ENCODE measurements at regions not wholly inside any gene's neighbourhood (a gene's known extent, or its start where the extent isn't known, plus 50 kb on each side); places are given as distances from the start of the nearest gene placed in this dataset.
A peak's percentile ranks its signal among the peaks of the same experiment; 100 is the strongest.

GRCh38 chr11:79963856-79964645, 523.2 kb upstream of the TENM4 start:
- no peak for DNase-seq

DNA sequence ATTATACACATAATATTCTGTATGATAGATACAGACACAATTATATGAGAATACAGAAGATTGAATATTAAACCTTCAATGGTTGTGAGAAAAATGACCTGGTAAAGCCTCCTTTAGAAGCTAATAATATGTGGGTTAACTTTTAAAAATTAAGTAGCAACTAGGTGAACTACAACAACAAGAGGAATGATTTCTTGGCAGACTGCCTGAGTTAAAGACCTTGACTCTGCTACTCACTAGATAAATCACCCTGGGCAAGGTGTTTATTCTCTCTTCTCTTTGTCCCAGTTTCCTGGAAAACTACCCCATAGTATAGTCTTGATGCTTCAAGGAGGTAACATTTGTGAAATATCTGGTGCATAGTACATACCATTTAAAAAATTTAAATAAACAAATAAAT, 519.6 kb upstream of the TENM4 start:
- DNase-seq = no peak

GRCh38 chr11:79959318-79959717, 518.5 kb upstream of the TENM4 start:
- no peak for DNase-seq

- no peak for DNase-seq
Observed at GRCh38 chr11:79957702-79958101, 516.9 kb upstream of the TENM4 start.

GRCh38 chr11:79956061-79956460, 515.2 kb upstream of the TENM4 start:
- DNase-seq = no peak

GRCh38 chr11:79953629-79954028, 512.8 kb upstream of the TENM4 start:
- peak; percentile 37 for DNase-seq

DNA sequence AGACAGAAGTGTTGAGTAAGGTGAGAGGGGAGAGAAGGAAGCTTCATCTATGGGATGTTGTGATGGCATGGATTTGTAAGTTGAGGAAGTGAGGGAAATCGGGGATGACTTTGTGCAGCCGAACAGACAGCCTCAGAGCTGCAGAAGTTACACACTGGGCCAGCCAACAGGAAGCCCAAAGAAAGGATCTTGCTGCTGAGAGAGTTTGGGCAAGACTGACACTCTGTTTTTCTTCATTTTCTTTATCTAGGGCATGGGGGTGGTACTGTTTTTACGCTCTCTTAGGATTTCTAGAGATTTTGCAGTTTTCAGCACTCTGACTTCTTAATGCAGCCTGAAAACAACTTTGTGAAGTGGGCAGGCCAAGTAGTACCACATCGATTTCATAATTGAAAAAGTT, 509.9 kb upstream of the TENM4 start:
- DNase-seq = no peak

DNA sequence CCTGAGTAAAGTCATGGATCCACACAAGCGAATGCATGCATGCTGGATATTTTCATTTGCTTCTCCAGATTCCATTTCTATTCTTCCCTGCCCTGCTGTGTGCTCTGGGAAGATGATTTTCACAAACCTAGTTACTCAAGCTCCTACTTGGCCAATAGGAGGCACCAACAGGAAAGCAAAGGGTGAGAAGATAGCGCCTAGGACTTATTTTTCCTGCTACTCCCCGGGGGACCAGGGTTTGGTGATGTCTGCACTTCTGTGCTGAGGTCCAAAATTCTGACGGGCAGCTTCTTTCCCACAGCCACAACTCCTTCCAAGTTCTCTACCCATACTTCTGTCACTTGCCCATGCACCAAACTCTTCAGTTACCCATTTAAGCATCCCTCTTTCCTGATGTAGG, 509.3 kb upstream of the TENM4 start:
- no peak for DNase-seq

GRCh38 chr11:79949574-79949973, 508.7 kb upstream of the TENM4 start:
- no peak for DNase-seq

DNA sequence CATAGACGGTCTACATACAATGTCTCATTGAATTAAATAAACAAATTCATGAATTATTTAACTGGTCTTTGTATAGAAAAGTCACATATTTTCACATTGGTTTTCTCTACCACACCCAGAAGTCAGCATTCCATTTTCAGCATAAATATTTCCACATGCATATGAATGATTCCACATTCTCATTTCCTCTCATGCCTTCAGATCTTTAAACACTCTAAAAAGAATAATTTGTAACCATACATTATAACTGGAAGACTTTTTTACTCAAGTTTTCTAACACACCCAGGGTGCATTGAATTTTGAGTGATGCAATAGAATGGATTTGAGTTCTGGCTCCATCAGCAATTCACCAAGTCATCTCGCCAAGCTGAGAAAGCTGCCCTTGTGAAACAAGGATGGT, 501.8 kb upstream of the TENM4 start:
- DNase-seq = no peak

GRCh38 chr11:79942090-79942489, 501.3 kb upstream of the TENM4 start:
- DNase-seq = no peak

DNA sequence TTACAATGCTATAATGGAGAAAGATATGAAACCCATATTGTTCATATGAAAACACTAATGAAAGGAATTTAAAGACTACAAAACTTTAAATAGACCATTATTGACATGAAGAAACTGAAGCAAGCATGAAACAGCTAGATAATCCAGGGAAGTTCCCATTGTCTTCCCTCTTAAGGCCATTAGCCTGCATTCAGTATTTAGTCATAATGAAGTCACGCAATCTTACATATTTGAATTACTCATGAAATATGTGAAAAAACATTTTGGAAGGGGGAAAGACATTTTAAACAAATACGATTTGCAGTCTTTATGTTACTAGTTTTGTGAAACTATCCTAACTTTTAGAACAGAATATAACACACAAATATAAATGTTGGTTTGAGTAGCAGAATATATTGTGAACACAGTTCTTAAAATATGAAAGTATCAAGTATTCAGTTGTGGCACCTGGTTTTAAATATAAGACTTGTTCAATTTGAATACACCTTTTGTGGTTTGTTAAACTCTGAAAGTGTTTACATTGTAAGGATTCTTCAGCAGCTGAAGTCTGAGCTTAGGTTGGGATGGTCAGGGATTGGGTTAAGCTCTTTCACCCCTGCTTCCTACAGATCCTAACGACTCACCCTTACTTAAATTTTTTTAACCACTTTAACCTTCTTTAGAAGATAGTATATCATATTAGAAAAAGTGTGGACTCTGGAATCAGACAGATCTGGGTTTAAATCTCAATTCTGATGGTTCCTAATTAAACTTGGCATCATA, 500.3 kb upstream of the TENM4 start:
- no peak for DNase-seq

DNA sequence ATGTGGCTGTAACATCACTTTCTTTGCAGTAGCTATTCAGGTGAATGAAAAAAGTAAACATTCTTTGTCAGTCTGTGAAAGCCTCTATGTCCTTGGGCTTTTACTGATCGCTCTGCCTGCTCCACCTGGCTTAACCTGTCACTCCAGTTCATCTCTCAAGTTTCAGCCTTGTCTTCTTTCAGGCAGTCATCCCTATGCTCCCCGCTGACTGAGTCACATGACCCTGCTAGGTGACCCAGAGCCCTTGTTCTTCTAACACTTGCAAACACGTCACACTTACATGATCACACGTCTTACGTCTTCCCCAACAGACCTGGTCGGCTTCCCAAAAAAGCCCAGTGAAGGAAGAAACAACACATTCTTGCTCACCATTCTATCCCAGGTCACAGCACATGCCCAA, 499.3 kb upstream of the TENM4 start:
- peak; percentile 92 for DNase-seq

GRCh38 chr11:79939111-79939510, 498.3 kb upstream of the TENM4 start:
- no peak for DNase-seq

- no peak for DNase-seq
Observed at GRCh38 chr11:79937676-79938334, 497.0 kb upstream of the TENM4 start.

GRCh38 chr11:79932612-79933011, 491.8 kb upstream of the TENM4 start:
- peak; percentile 84 for DNase-seq

GRCh38 chr11:79931692-79932091, 490.9 kb upstream of the TENM4 start:
- peak; percentile 22 for DNase-seq

DNA sequence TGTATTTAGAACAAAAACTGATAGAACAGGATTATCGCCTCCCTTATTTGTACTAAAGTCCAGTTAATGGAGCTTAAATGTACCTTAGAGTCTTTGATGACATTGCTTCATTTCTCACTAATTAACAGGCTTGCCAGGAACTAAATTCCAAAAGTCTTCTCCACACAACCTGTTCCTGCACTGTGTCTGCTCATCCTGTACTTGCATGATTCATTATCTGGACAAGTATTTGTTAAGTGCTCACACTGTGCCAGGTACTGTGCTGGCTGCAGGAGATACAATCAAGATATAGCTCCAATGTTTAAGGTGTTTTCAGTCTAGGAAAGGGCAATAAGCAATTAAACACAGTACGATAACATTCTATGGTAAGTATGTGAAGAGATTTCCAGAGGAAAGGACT, 485.9 kb upstream of the TENM4 start:
- no peak for DNase-seq

- DNase-seq = no peak
Observed at GRCh38 chr11:79925570-79925969, 484.7 kb upstream of the TENM4 start.

DNA sequence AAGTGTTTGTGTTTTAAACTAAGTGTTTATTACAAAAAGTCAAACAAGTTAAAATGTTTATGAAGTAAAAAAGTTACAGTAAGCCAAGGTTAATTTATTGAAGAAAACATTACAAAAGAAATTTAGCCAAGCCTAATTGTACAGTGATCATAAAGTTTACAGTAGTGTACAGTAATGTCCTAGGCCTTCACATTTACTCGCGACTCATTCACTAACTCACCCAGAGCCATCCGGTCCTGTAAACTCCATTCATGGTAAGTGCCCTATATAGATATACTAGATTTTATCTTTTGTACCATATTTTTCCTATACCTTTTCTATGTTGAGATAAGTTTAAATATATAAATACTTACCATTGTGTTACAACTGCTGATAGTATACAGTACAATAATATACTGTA, 481.8 kb upstream of the TENM4 start:
- no peak for DNase-seq

DNA sequence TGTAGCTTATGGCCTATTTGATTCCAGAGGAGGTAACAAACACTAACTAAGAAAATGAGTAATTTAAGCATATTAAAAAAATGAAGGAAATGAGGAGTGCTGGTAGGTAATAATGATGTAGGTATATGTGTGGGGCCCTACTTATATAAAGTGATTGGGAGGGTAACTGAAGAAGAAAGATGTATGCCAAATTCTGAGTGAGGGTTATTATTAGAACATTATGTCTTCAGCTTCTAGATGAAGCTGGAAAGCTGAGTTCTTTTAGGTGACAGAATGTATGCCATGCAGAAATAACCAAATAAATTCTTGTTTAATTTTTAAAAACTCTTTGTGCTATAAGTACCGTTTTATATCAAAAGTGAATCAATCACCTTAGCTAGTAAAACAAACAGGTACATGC, 479.6 kb upstream of the TENM4 start:
- no peak for DNase-seq

GRCh38 chr11:79919350-79919749, 478.5 kb upstream of the TENM4 start:
- DNase-seq = no peak

DNA sequence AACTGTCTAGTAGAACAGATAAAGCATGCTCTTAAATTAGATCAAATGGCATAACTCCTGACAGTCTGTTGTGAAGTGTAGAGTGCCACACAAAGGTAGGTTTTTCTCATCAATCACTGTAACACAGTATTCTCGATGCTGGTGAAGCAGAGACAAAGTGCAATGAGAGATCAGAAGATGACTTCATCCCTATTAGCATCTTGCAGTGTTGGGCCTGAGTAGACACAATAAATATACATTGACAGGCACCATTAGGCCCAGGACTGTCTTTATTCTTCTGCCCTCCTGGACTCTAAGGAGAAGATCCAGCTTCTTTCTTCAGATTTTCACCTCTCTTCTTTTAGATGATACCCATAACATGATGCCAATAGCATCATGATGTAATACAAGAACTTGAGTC, 478.0 kb upstream of the TENM4 start:
- DNase-seq = no peak

DNA sequence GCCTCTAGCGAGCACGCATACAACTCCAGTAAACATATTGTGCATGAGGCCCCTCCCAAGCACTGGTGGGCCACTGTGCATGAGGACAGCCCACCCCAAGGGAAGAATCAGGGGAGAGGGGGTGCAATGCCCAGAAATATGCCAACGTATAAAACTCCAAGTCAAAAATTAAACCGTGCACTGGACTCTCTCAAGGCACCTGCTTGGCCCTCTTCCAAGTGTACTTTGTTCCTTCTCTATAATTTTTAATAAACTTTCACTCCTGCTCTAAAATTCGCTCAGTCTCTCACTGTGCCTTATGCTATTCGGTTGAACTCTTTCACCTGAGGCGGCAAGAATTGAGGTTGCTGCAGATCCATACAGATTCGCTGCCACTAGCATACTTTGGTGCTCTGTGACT, 465.3 kb upstream of the TENM4 start:
- peak; percentile 31 for DNase-seq

Data from DMS53 (cell line).